ENCODE measurements at regions not wholly inside any gene's neighbourhood (a gene's known extent, or its start where the extent isn't known, plus 50 kb on each side); places are given as distances from the start of the nearest gene placed in this dataset.

DNA sequence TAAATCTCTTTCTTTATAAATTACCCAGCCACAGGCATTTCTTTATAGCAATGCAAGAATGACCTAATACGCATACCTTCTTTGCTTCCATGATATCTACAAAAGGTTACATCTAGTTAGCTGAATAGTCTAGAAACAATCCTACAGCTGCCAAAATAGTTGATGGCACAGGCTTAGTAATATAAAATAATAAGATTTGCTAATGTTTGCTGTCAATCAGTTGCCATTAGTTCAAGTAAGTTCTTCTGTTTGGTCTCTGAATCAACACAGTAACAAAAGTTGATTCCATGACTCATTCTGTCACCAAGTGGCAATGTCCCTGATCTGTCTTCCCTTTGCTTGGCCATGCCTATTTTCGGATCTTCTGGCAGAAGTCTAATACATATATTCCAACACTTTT, 470.2 kb downstream of the SPRY1 start:
- TF ChIP-seq EP300 (IDR thresholded peaks at IDR 0.05), result no peak
- TF ChIP-seq, protein P1, sequence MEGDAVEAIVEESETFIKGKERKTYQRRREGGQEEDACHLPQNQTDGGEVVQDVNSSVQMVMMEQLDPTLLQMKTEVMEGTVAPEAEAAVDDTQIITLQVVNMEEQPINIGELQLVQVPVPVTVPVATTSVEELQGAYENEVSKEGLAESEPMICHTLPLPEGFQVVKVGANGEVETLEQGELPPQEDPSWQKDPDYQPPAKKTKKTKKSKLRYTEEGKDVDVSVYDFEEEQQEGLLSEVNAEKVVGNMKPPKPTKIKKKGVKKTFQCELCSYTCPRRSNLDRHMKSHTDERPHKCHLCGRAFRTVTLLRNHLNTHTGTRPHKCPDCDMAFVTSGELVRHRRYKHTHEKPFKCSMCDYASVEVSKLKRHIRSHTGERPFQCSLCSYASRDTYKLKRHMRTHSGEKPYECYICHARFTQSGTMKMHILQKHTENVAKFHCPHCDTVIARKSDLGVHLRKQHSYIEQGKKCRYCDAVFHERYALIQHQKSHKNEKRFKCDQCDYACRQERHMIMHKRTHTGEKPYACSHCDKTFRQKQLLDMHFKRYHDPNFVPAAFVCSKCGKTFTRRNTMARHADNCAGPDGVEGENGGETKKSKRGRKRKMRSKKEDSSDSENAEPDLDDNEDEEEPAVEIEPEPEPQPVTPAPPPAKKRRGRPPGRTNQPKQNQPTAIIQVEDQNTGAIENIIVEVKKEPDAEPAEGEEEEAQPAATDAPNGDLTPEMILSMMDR (IDR thresholded peaks at IDR 0.05), result no peak
- TF ChIP-seq POLR2A (IDR thresholded peaks at IDR 0.05), result no peak
- no peak for TF ChIP-seq POLR2AphosphoS5 (IDR thresholded peaks at IDR 0.05)

Measured in suprapubic skin (tissue), 4 donors.